ENCODE measurements at regions not wholly inside any gene's neighbourhood (a gene's known extent, or its start where the extent isn't known, plus 50 kb on each side); places are given as distances from the start of the nearest gene placed in this dataset.
A peak's percentile ranks its signal among the peaks of the same experiment; 100 is the strongest.
"Not testable (repeated sequence)": the region's sequence is repeated elsewhere in the genome, so short reads cannot be mapped to it uniquely, and the experiment has no call there.

DNA sequence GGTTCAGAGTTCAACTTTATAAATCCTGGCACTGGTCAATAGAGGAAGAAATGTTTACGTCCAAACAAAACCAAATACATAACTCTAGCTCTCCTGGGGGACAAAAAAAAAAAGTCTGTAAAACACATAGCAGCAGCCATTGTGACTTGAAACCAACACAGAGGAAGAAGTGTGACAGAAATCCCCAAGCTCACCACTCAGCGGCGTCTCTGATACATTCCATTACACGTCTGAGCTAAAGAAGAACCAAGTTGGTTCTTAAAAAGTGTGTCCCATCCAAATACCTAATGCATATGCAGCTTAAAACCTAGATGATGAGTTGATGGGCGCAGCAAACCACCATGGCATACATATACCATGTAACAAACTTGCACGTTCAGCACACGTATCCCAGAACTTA, 58.3 kb upstream of the NANOS1 start:
- Histone ChIP-seq H3K27me3 (ENCODE audit: low read depth) (no peaks in the 10 kb centered on the region), H3K36me3 (no peaks in the 10 kb centered on the region), H3K9me3 (replicated peaks) (peaks cover 9% of the 10 kb centered on the region), H3K4me1 (peaks cover 32% of the 10 kb centered on the region), H3K27ac (replicated peaks) (no peak overlapping the region), H3K4me3 (no peak overlapping the region)
- intact Hi-C loops (cut with micrococcal nuclease) = no loop called here
- DNase-seq = no peak
- TF ChIP-seq, protein P1, sequence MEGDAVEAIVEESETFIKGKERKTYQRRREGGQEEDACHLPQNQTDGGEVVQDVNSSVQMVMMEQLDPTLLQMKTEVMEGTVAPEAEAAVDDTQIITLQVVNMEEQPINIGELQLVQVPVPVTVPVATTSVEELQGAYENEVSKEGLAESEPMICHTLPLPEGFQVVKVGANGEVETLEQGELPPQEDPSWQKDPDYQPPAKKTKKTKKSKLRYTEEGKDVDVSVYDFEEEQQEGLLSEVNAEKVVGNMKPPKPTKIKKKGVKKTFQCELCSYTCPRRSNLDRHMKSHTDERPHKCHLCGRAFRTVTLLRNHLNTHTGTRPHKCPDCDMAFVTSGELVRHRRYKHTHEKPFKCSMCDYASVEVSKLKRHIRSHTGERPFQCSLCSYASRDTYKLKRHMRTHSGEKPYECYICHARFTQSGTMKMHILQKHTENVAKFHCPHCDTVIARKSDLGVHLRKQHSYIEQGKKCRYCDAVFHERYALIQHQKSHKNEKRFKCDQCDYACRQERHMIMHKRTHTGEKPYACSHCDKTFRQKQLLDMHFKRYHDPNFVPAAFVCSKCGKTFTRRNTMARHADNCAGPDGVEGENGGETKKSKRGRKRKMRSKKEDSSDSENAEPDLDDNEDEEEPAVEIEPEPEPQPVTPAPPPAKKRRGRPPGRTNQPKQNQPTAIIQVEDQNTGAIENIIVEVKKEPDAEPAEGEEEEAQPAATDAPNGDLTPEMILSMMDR (IDR thresholded peaks at IDR 0.05; ENCODE audit: borderline replicate concordance) = peak; percentile 40

DNA sequence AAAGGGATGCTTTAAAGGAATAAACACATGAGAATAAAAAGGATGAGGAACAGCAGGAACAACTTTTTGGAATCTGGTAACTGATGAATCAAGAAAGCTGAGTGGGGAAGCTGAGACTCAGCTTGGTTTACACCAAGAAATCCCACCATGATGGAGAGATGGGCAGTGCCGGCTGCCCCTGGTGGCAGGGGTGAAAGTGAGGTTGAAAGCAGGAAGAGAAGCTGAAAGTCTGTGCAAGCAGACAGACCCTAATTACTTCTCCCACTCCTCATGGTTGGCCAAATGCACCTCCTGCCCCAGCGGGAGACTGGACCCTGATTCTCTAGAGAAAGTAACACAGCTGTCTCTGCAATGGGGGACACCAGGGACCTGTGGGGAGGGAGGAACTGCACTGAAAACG, 57.6 kb upstream of the NANOS1 start:
- intact Hi-C loops (cut with micrococcal nuclease) = no loop called here
- Histone ChIP-seq H3K36me3 (no peaks in the 10 kb centered on the region), H3K4me1 (peaks cover 25% of the 10 kb centered on the region), H3K27ac (replicated peaks) (no peak overlapping the region), H3K9me3 (replicated peaks) (peaks cover 9% of the 10 kb centered on the region), H3K4me3 (no peak overlapping the region), H3K27me3 (ENCODE audit: low read depth) (no peaks in the 10 kb centered on the region)
- TF ChIP-seq, protein P1 (IDR thresholded peaks at IDR 0.05; ENCODE audit: borderline replicate concordance) = no peak
- DNase-seq = no peak

DNA sequence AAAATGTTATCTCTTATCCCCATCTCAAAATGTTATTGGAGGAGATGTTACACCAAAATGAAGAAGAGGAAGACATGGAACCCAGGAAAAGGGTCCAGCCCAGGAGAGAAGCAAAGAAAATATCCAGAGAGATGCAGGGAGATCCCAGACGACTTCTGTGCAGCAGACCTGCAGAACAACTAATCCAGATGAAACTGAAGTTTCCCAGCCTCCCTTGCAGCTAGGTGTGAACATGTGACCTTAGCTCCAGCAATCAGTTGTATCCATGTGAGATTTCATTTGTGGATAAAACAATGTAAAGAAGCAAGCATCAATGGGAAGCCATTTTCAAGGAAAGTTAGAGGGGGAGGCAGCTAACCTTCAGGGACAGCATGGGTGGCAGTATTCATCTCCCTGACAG, 55.8 kb upstream of the NANOS1 start:
- no peak for DNase-seq
- intact Hi-C loops (cut with micrococcal nuclease) = no loop called here

DNA sequence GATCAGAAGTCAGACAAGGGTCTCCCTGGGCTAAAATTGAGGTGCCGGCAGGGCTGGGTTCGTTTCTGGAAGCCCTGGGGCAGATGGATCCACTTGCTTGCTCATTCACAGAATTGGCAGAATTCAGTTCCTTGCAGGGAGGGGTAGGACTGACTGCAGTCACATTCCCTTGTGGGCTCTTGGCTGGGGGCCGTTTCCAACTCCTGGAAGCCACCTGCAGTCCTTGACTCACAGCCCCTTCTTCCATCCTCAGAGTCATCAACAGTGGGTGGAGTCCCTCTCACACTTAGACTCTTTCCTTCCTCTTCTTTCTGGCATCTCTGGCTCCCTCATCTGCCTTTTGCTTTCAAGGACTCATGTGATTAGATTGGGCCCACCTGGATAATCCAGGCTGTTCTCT, 54.6 kb upstream of the NANOS1 start:
- Histone ChIP-seq H3K36me3 (no peaks in the 10 kb centered on the region), H3K9me3 (replicated peaks) (peaks cover 9% of the 10 kb centered on the region), H3K27me3 (ENCODE audit: low read depth) (no peaks in the 10 kb centered on the region), H3K27ac (replicated peaks) (no peak overlapping the region), H3K4me1 (peaks cover 10% of the 10 kb centered on the region), H3K4me3 (no peak overlapping the region)
- intact Hi-C loops (cut with micrococcal nuclease) = no loop called here
- DNase-seq = no peak
- TF ChIP-seq, protein P1 (IDR thresholded peaks at IDR 0.05; ENCODE audit: borderline replicate concordance) = no peak

More for the DNA sequence above, 55.8 kb upstream of the NANOS1 start:
- H3K27me3 ChIP-seq (ENCODE audit: low read depth) = no peaks in the 10 kb centered on the region
- H3K27ac ChIP-seq (replicated peaks) = no peak overlapping the region
- H3K4me1 ChIP-seq = peaks cover 10% of the 10 kb centered on the region
- H3K9me3 ChIP-seq (replicated peaks) = peaks cover 9% of the 10 kb centered on the region
- H3K36me3 ChIP-seq = no peaks in the 10 kb centered on the region
- TF ChIP-seq, protein P1 (IDR thresholded peaks at IDR 0.05; ENCODE audit: borderline replicate concordance) = no peak
- H3K4me3 ChIP-seq = no peak overlapping the region

DNA sequence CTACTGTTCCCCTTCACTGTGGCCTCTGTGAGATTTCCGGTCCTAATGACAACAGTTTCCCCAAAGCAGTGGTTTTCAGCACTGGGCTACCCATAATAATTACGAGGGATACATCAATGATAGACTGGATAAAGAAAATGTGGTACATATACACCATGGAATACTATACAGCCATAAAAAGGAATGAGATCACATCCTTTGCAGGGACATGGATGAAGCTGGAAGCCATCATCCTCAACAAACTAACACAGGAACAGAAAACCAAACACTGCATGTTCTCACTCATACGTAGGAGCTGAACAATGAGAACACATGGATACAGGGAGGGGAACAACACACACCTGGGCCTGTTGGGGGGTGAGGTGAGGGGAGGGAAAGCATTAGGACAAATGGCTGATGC, 53.3 kb upstream of the NANOS1 start:
- H3K4me1 ChIP-seq; H3K27me3 ChIP-seq (ENCODE audit: low read depth); H3K27ac ChIP-seq (replicated peaks); H3K9me3 ChIP-seq (replicated peaks); H3K36me3 ChIP-seq; DNase-seq; intact Hi-C loops (cut with micrococcal nuclease); H3K4me3 ChIP-seq: not testable (repeated sequence)

DNA sequence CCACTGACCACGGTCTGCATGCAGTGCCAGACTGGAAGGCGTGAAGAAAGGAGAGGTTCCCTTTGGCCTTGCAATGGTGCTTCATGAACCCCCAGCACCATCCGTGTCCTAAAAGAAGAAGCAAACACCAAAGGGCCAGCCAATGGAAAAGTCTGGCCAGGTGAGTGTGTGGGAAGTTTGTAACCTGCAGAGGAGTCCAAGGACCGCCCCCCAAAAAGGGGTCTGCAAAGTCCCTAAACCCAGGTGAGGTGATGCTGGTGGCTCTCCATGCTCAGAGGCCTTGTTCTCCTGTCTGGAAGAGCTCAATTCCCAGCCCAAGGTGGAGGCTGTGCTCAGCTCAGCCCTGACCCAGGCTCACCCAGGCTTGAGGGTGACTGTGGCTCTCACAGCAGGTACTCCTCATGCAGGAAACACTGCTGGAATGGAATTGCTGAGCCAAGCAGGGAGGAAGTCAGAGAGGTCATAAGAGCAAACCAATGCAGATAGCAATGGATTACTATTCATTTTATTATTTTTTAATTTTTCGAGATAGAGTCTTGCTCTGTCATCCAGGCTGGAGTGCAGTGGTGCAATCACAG, 52.4 kb upstream of the NANOS1 start:
- Histone ChIP-seq H3K36me3 (no peaks in the 10 kb centered on the region), H3K27me3 (ENCODE audit: low read depth) (no peaks in the 10 kb centered on the region), H3K4me1 (no peaks in the 10 kb centered on the region), H3K9me3 (replicated peaks) (peaks cover 9% of the 10 kb centered on the region), H3K27ac (replicated peaks) (no peak overlapping the region), H3K4me3 (no peak overlapping the region)
- TF ChIP-seq, protein P1 (IDR thresholded peaks at IDR 0.05; ENCODE audit: borderline replicate concordance) = no peak
- intact Hi-C loops (cut with micrococcal nuclease) = no loop called here
- DNase-seq = no peak

Measured in left ventricle myocardium inferior (tissue), 1 donor.